Nephron (organoid): ENCODE measurements at regions not wholly inside any gene's neighbourhood (a gene's known extent, or its start where the extent isn't known, plus 50 kb on each side); places are given as distances from the start of the nearest gene placed in this dataset.
A peak's percentile ranks its signal among the peaks of the same experiment; 100 is the strongest.

Experiments
- H3K27ac Mint-ChIP-seq, 3 experiments: 2 replicates each; pipeline ENCODE4 v1.8.0; 2020; ENCODE audit warnings: mixed read lengths in 3 of 3, mild to moderate bottlenecking in 2 of 3, moderate library complexity in 1 of 3
- H3K27me3 Mint-ChIP-seq: 2 replicates; pipeline ENCODE4 v1.8.0; 2021; ENCODE audit warnings: low read depth, mild to moderate bottlenecking, moderate library complexity, mixed read lengths
- H3K36me3 Mint-ChIP-seq: 2 replicates; pipeline ENCODE4 v1.8.0; 2020; ENCODE audit warnings: low read depth, mixed read lengths
- H3K4me1 Mint-ChIP-seq: 2 replicates; pipeline ENCODE4 v1.8.0; 2020; ENCODE audit warnings: mixed read lengths
- H3K4me3 Mint-ChIP-seq, 3 experiments: 2 replicates each; pipeline ENCODE4 v1.8.0; 2020; ENCODE audit warnings: mild to moderate bottlenecking in 3 of 3, mixed read lengths in 3 of 3, moderate library complexity in 2 of 3
- H3K9me3 Mint-ChIP-seq: 2 replicates; pipeline ENCODE4 v1.8.0; 2020; ENCODE audit warnings: mixed read lengths
- TF ChIP-seq, protein P1 (sequence below), 3 experiments: fragments of 200-600 bp; sonication (generic); IDR thresholded peaks; one replicate each; pipeline ENCODE4 v1.5.0; 2021; ENCODE audit warnings: antibody characterized with exemption in 3 of 3; ENCODE audit not compliant: unreplicated experiment in 3 of 3

DNA sequence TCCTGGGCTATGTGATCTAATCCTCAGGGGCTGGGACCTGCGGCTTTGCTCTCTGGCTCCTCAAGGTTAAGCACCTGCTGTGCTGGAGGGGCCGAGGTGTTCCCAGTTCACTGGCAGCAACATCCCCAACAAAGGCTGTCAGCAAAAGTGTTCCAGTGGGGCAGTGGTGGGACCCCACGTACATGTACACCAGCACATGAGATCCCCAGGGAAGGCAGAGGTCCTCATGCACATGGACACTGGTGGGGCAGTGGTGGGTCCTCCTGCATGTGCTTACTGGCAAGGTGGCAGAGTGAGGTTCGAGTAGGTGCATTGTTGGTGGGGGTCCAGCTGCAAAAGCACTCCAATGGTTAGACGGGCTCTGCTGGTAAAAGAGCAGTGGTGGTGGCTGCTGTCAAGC lies 255.6 kb upstream of the MPDZ start:
- Mint-ChIP-seq H3K27me3 (no peaks in the 10 kb centered on the region), H3K27ac (no peak overlapping the region), H3K4me1 (peaks cover 14% of the 10 kb centered on the region), H3K9me3 (peaks cover 22% of the 10 kb centered on the region), H3K4me3 (no peak overlapping the region), H3K36me3 (no peaks in the 10 kb centered on the region)
- TF ChIP-seq, protein P1, sequence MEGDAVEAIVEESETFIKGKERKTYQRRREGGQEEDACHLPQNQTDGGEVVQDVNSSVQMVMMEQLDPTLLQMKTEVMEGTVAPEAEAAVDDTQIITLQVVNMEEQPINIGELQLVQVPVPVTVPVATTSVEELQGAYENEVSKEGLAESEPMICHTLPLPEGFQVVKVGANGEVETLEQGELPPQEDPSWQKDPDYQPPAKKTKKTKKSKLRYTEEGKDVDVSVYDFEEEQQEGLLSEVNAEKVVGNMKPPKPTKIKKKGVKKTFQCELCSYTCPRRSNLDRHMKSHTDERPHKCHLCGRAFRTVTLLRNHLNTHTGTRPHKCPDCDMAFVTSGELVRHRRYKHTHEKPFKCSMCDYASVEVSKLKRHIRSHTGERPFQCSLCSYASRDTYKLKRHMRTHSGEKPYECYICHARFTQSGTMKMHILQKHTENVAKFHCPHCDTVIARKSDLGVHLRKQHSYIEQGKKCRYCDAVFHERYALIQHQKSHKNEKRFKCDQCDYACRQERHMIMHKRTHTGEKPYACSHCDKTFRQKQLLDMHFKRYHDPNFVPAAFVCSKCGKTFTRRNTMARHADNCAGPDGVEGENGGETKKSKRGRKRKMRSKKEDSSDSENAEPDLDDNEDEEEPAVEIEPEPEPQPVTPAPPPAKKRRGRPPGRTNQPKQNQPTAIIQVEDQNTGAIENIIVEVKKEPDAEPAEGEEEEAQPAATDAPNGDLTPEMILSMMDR (IDR thresholded peaks at IDR 0.05; ENCODE audit: unreplicated experiment in 3 of 3), result no peak

DNA sequence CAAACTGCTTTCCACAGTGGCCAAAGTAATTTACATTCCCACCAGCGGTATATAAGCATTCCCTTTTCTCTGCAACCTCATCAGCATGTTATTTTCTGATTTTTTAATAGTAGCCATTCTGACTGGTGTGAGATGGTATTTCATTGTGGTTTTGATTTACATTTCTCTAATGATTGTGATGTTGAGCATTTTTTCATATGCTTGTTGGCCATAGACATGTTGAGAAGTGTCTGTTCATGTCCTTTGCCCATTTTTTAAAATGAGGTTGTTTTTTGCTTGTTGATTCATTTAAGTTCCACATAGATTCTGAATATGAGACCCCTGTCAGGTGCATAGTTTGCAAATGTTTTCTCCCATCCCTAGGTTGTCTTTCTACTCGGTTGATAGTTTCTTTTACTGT lies 254.5 kb upstream of the MPDZ start:
- H3K9me3 Mint-ChIP-seq, result peaks cover 22% of the 10 kb centered on the region
- no peak overlapping the region for H3K27ac Mint-ChIP-seq
- no peaks in the 10 kb centered on the region for H3K27me3 Mint-ChIP-seq
- H3K36me3 Mint-ChIP-seq, result no peaks in the 10 kb centered on the region
- TF ChIP-seq, protein P1 (IDR thresholded peaks at IDR 0.05; ENCODE audit: unreplicated experiment in 3 of 3), result no peak
- H3K4me1 Mint-ChIP-seq, result peaks cover 22% of the 10 kb centered on the region
- no peak overlapping the region for H3K4me3 Mint-ChIP-seq

DNA sequence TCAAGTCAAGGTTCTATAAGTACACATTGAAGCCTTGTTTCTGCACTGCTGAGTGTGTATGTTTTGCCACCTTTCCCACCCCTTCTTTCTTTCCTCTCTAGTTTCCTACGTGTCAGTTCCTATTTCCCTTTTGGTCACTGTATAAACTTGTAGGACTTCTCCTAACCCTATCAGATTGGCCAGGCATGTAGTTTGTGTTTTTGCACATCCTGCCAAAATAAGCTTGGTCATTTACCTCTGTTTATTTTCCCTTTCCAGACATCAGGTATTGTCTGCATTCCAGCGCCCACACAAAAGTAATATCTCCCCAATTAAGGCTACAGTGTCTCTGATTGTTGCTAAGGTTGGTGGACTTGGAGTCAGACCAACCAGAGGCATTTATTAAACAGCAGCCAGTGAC lies 252.9 kb upstream of the MPDZ start:
- no peak overlapping the region for H3K27ac Mint-ChIP-seq
- H3K27me3 Mint-ChIP-seq, result no peaks in the 10 kb centered on the region
- H3K36me3 Mint-ChIP-seq, result no peaks in the 10 kb centered on the region
- TF ChIP-seq, protein P1 (IDR thresholded peaks at IDR 0.05; ENCODE audit: unreplicated experiment in 3 of 3), result no peak
- H3K4me3 Mint-ChIP-seq, result no peak overlapping the region
- H3K4me1 Mint-ChIP-seq, result peaks cover 22% of the 10 kb centered on the region
- H3K9me3 Mint-ChIP-seq, result peaks cover 24% of the 10 kb centered on the region

DNA sequence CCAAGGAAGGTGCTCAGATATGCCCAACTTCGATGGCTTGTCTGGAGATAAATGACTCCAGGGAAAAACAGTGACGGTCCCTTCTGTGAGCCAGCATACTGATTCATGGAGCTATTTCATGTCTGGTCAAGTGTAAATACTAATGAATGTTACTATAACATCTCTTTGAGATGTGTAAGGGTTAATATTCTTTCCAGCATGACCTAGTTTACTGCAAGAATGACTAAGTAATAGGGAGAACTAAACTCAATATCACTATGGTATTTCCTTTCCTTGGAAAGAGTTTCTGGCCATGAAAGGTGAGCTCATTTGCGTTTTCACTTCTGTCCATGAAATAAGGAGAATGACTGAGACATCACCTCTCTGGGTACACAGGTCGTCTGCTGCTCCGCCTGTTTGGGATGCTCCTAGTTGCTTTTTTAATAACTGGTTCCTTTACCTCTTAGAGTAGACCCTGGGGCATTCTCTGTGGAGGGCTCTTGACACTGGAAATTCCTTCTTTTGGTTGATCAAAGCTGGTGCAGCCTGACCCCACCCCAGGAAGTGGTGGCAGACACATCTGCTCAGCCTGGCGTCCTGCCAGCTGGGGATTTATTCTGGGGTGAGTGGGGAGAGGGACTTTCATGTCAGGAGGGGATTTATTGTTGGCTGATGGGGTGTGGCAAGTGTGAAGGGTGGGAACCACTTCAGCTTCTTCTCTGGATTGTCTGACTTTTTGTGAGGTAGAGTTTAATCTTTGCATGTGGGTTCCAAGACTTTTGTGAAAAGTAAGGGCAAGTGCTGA lies 250.0 kb upstream of the MPDZ start:
- peak overlapping the region in 1 of 3 experiments; percentile 6 for H3K4me3 Mint-ChIP-seq
- peaks cover 18% of the 10 kb centered on the region for H3K9me3 Mint-ChIP-seq
- TF ChIP-seq, protein P1 (IDR thresholded peaks at IDR 0.05; ENCODE audit: unreplicated experiment in 3 of 3), result no peak
- peak overlapping the region; percentile 3 to 63 (median 19) for H3K27ac Mint-ChIP-seq
- no peaks in the 10 kb centered on the region for H3K36me3 Mint-ChIP-seq
- peaks cover 22% of the 10 kb centered on the region for H3K4me1 Mint-ChIP-seq
- no peaks in the 10 kb centered on the region for H3K27me3 Mint-ChIP-seq

DNA sequence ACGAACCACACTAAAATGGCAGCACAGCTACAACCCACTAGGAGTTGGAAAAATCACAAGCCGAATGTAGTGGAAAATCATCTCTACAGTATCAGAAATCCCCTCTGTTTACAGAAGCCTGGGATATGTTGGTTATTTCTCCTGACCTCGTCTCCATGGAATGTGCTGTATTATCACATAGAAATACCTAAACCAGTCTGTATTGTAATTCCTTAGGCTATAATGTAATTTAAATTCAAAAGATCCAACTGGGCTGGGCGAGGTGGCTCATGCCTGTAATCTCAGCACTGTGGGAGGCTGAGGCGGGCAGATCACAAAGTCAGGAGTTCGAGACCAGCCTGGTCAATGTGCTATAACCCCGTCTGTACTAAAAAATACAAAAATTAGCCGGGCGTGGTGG lies 244.8 kb upstream of the MPDZ start:
- no peak overlapping the region for H3K4me3 Mint-ChIP-seq
- H3K4me1 Mint-ChIP-seq, result peaks cover 14% of the 10 kb centered on the region
- H3K9me3 Mint-ChIP-seq, result peaks cover 6% of the 10 kb centered on the region
- H3K27me3 Mint-ChIP-seq, result no peaks in the 10 kb centered on the region
- no peaks in the 10 kb centered on the region for H3K36me3 Mint-ChIP-seq
- no peak overlapping the region for H3K27ac Mint-ChIP-seq
- TF ChIP-seq, protein P1 (IDR thresholded peaks at IDR 0.05; ENCODE audit: unreplicated experiment in 3 of 3), result no peak

DNA sequence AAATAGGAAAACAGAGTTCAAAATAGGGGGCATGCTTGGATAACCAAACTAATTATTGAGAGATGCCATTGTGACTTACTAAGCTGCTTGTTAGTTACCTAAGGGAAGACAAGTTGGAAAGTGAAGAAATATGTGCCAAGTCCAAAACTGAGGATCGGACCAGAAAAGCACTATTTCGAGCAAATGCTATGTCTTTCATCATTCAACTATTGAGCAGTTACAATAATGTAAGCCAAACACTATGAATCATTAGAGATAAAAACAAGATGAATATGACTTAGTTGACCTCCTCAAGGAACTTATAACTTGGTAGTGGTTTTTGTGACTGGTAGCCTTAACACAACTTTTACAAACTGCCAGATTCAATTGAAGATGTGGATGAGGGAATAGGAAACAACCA lies 240.6 kb upstream of the MPDZ start:
- H3K9me3 Mint-ChIP-seq, result peaks cover 10% of the 10 kb centered on the region
- H3K36me3 Mint-ChIP-seq, result no peaks in the 10 kb centered on the region
- no peaks in the 10 kb centered on the region for H3K27me3 Mint-ChIP-seq
- no peak overlapping the region for H3K4me3 Mint-ChIP-seq
- TF ChIP-seq, protein P1 (IDR thresholded peaks at IDR 0.05; ENCODE audit: unreplicated experiment in 3 of 3), result no peak
- H3K27ac Mint-ChIP-seq, result peak overlapping the region in 2 of 3 experiments; percentile 3 to 15
- H3K4me1 Mint-ChIP-seq, result peaks cover 20% of the 10 kb centered on the region
